HepG2 (cell line): ENCODE measurements at regions not wholly inside any gene's neighbourhood (a gene's known extent, or its start where the extent isn't known, plus 50 kb on each side); places are given as distances from the start of the nearest gene placed in this dataset.

Experiments
- ATAC-seq: fragments of 200-7000 bp; cut with Tn5 transposase; 3 replicates; pipeline ENCODE4 v1.9.1; 2020; ENCODE audit warnings: mild to moderate bottlenecking, moderate library complexity
- BruUV-seq: library from RNA; stranded (reverse); fragments of 400-500 nt; replicated peaks from 2 replicates; lab custom pipeline; 2021; lab: Mats Ljungman, UMichigan
- CTCF ChIA-PET: fragments of 300-600 bp; formaldehyde crosslinking; extraction: SDS; loops from one replicate; lab custom pipeline; 2021; ENCODE audit warnings: low total read pairs, inconsistent platforms, low intra/inter-chr PET ratio; lab: Yijun Ruan, JAX
- POLR2A ChIA-PET: fragments of 350-600 bp; sonication (Branson Sonifier 250); formaldehyde crosslinking; loops from one replicate; lab custom pipeline; 2020; ENCODE audit warnings: antibody characterized with exemption, inconsistent platforms; lab: Yijun Ruan, JAX
- DNase-seq: peaks from one replicate; pipeline ENCODE4 v3.0.0-alpha.2; 2015; ENCODE audit warnings: low spot score
- FAIRE-seq: peaks from 3 replicates; lab custom pipeline; 2011; peaks lifted over from hg19 to GRCh38; lab: Jason Lieb, UNC
- H2AFZ ChIP-seq: one replicate; pipeline ENCODE4 v1.6.1; 2011; ENCODE audit warnings: low read length, inconsistent platforms
- H3K27ac ChIP-seq: fragments of 300-600 bp; 3 replicates; pipeline ENCODE4 v1.8.0; 2011; ENCODE audit warnings: mixed run types, mild to moderate bottlenecking, mixed read lengths, low read length, inconsistent platforms; ENCODE audit not compliant: insufficient read depth; ENCODE audit errors: extremely low read length
- H3K27me3 ChIP-seq, 2 experiments: fragments of 200-600 bp in 1 of 2; 2 replicates in 1 of 2; 3 replicates in 1 of 2; pipeline versions ENCODE4 v1.6.0 to v1.8.0; 2011; ENCODE audit warnings: low read length in 2 of 2, mild to moderate bottlenecking in 2 of 2, moderate library complexity in 2 of 2, inconsistent platforms in 1 of 2; ENCODE audit not compliant: insufficient read depth in 2 of 2, control insufficient read depth in 1 of 2
- H3K36me3 ChIP-seq, 2 experiments: fragments of 200-600 bp in 1 of 2; replicated peaks in 1 of 2; 2 replicates in 1 of 2; 3 replicates in 1 of 2; pipeline versions ENCODE4 v1.5.1 to v1.8.0; 2011; ENCODE audit warnings: low read length in 2 of 2, inconsistent platforms in 1 of 2; ENCODE audit not compliant: insufficient read depth in 2 of 2, control insufficient read depth in 1 of 2
- H3K4me1 ChIP-seq: 2 replicates; pipeline ENCODE4 v1.5.1; 2012; ENCODE audit warnings: low read length, inconsistent platforms; ENCODE audit not compliant: insufficient read depth
- H3K4me2 ChIP-seq: 2 replicates; pipeline ENCODE4 v1.6.0; 2011; ENCODE audit warnings: low read depth, low read length, inconsistent platforms
- H3K4me3 ChIP-seq, 3 experiments: fragments of 200-600 bp in 1 of 3; sonication (generic), shearing (Covaris generic) in 1 of 3; replicated peaks in 1 of 3; 2 replicates each; pipeline ENCODE4 v1.5.1; 2011 to 2016; ENCODE audit warnings: low read length in 3 of 3, inconsistent platforms in 2 of 3, low read depth in 2 of 3, mild to moderate bottlenecking in 2 of 3, control low read depth in 1 of 3, mixed read lengths in 1 of 3; ENCODE audit not compliant: insufficient read depth in 1 of 3
- H3K79me2 ChIP-seq: one replicate; pipeline ENCODE4 v1.6.1; 2011; ENCODE audit warnings: low read length, inconsistent platforms; ENCODE audit not compliant: insufficient read depth
- H3K9ac ChIP-seq: 2 replicates; pipeline ENCODE4 v1.6.0; 2011; ENCODE audit warnings: mild to moderate bottlenecking, low read depth, low read length, inconsistent platforms; ENCODE audit not compliant: insufficient read depth
- H3K9me3 ChIP-seq: 2 replicates; pipeline ENCODE4 v1.5.1; 2012; ENCODE audit warnings: mild to moderate bottlenecking, low read length
- H4K20me1 ChIP-seq: 2 replicates; pipeline ENCODE4 v1.6.0; 2011; ENCODE audit warnings: inconsistent platforms, mild to moderate bottlenecking, low read length, moderate library complexity; ENCODE audit not compliant: insufficient read depth
- FIP1L1 ChIP-seq: fragments of 200-400 bp; formaldehyde crosslinking; IDR thresholded peaks from 2 replicates; pipeline ENCODE4 v1.6.1; 2018; ENCODE audit warnings: low read depth, mild to moderate bottlenecking, low read length, moderate library complexity, borderline replicate concordance; ENCODE audit not compliant: insufficient read depth
- NR2F1 ChIP-seq, 2 experiments: fragments of 450-650 bp in 1 of 2; formaldehyde crosslinking in 1 of 2; IDR thresholded peaks; 2 replicates each; pipeline versions ENCODE4 v1.5.0 to v1.6.1; 2016 to 2020; ENCODE audit warnings: mild to moderate bottlenecking in 1 of 2, missing compliant biosample characterization in 1 of 2, missing genetic modification reagents in 1 of 2, moderate library complexity in 1 of 2
- ZNF562 ChIP-seq: sonication (generic); formaldehyde crosslinking; IDR thresholded peaks from 2 replicates; pipeline ENCODE4 v1.8.0; 2022; ENCODE audit warnings: missing genetic modification reagents, borderline replicate concordance
- ZNF589 ChIP-seq: sonication (generic); formaldehyde crosslinking; conservative IDR thresholded peaks from 2 replicates; pipeline ENCODE4 v1.8.0; 2022; ENCODE audit warnings: mild to moderate bottlenecking, moderate library complexity, missing genetic modification reagents
- WGBS: methylation state at CpG from one replicate; pipeline ENCODE4 v1.1.6; 2017; ENCODE audit warnings: low lambda C conversion rate; 5-methylcytosine and 5-hydroxymethylcytosine counted together
- in situ Hi-C: cut with HindIII; loops from 2 replicates; pipeline ENCODE4 v1.10.0; 2017; ENCODE audit warnings: low pct_unique_long_range_greater_than_20kb; ENCODE audit not compliant: extremely low pct_ligation_motif_present
- intact Hi-C: fragments of 100-400 bp; cut with micrococcal nuclease; formaldehyde crosslinking; loops from one replicate; pipeline ENCODE4 v1.10.0; 2022; ENCODE audit not compliant: unreplicated experiment
- TF ChIP-seq, protein P1 (sequence below): sonication (generic); formaldehyde crosslinking; IDR thresholded peaks from 2 replicates; pipeline ENCODE4 v1.5.0; 2020; ENCODE audit warnings: missing genetic modification reagents
- TF ChIP-seq, protein P2 (sequence below): sonication (generic); formaldehyde crosslinking; IDR thresholded peaks from 2 replicates; pipeline ENCODE4 v1.5.1; 2020; ENCODE audit warnings: missing genetic modification reagents, mild to moderate bottlenecking, borderline replicate concordance
- TF ChIP-seq, protein P3 (sequence below): sonication (generic); formaldehyde crosslinking; IDR thresholded peaks from 2 replicates; pipeline ENCODE4 v1.4.0; 2020; ENCODE audit warnings: missing genetic modification reagents
- TF ChIP-seq, protein P4 (sequence below): sonication (generic); formaldehyde crosslinking; IDR thresholded peaks from 2 replicates; pipeline ENCODE4 v1.5.0; 2020; ENCODE audit warnings: mild to moderate bottlenecking, missing genetic modification reagents
- TF ChIP-seq, protein P5 (sequence below): sonication (generic); formaldehyde crosslinking; IDR thresholded peaks from 2 replicates; pipeline ENCODE4 v1.8.1; 2023; ENCODE audit warnings: mild to moderate bottlenecking, missing genetic modification reagents
- TF ChIP-seq, protein P6 (sequence below): IDR thresholded peaks from 2 replicates; pipeline ENCODE4 v1.6.1; 2018; ENCODE audit warnings: missing genetic modification reagents

- TF ChIP-seq, protein P1, sequence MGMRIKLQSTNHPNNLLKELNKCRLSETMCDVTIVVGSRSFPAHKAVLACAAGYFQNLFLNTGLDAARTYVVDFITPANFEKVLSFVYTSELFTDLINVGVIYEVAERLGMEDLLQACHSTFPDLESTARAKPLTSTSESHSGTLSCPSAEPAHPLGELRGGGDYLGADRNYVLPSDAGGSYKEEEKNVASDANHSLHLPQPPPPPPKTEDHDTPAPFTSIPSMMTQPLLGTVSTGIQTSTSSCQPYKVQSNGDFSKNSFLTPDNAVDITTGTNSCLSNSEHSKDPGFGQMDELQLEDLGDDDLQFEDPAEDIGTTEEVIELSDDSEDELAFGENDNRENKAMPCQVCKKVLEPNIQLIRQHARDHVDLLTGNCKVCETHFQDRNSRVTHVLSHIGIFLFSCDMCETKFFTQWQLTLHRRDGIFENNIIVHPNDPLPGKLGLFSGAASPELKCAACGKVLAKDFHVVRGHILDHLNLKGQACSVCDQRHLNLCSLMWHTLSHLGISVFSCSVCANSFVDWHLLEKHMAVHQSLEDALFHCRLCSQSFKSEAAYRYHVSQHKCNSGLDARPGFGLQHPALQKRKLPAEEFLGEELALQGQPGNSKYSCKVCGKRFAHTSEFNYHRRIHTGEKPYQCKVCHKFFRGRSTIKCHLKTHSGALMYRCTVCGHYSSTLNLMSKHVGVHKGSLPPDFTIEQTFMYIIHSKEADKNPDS: no peak
- no peak for TF ChIP-seq ZNF589 (CRISPR knock-in tag)
- TF ChIP-seq, all 625 proteins: peak for 0
Measured at GRCh38 chr11:19560156-19560555, 152.5 kb upstream of the NAV2 start (continued).

DNA sequence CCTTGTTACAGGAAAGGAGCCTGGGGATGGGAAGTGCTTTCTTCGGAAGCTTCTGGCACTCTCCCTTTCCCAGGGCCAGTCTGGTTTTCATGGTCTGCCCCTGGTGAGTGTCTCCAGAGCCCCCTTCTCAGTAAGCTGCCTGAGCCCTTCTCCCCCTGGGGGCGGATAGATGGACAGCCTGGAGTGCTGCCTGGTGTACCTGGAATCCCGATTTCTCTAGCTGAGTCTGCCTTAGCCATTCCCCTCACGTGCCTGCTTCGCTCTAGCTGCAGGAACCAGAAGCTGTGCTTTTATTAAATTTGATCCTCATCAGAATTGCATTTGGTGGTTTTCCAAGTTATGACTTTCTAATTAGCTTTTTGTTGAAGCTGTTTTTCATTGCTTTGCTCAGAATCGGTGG, 152.9 kb upstream of the NAV2 start:
- no peaks in the 10 kb centered on the region for H3K9me3 ChIP-seq
- H2AFZ ChIP-seq: no peak overlapping the region
- no peak overlapping the region for H3K4me2 ChIP-seq
- POLR2A ChIA-PET: no interaction called here
- no peaks in the 10 kb centered on the region for H3K79me2 ChIP-seq
- ATAC-seq (no peak), DNase-seq (no peak), FAIRE-seq (no peak)
- no peak overlapping the region for H3K4me3 ChIP-seq
- WGBS: 14% methylated on average over 5 of the region's 6 CpGs
- peaks cover 0 to 18% of the 10 kb centered on the region in 2 experiments; a peak in 2 of 5 replicates for H3K27me3 ChIP-seq
- in situ Hi-C loops: loop anchor here (5.0 kb wide), 5 partner anchors 188 to 573 kb away; no protein-coding TSS in a partner anchor
- no peaks in the 10 kb centered on the region for H3K36me3 ChIP-seq
- H3K4me1 ChIP-seq: no peaks in the 10 kb centered on the region
- H3K27ac ChIP-seq: no peak overlapping the region
- H3K9ac ChIP-seq: no peak overlapping the region
- no TSS peak for BruUV-seq
- CTCF ChIA-PET: no interaction called here
- intact Hi-C loops: loop anchor here (5.0 kb wide), 1 partner anchor 573 kb away; no protein-coding TSS in a partner anchor
- H4K20me1 ChIP-seq: no peaks in the 10 kb centered on the region
- TF ChIP-seq ZNF562 (CRISPR knock-in tag) (no peak), FIP1L1 (no peak), NR2F1 (CRISPR knock-in tag; IDR thresholded peaks at IDR 0.05) (no peak)
- TF ChIP-seq, protein P2, sequence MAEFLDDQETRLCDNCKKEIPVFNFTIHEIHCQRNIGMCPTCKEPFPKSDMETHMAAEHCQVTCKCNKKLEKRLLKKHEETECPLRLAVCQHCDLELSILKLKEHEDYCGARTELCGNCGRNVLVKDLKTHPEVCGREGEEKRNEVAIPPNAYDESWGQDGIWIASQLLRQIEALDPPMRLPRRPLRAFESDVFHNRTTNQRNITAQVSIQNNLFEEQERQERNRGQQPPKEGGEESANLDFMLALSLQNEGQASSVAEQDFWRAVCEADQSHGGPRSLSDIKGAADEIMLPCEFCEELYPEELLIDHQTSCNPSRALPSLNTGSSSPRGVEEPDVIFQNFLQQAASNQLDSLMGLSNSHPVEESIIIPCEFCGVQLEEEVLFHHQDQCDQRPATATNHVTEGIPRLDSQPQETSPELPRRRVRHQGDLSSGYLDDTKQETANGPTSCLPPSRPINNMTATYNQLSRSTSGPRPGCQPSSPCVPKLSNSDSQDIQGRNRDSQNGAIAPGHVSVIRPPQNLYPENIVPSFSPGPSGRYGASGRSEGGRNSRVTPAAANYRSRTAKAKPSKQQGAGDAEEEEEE: no peak
- TF ChIP-seq, protein P3, sequence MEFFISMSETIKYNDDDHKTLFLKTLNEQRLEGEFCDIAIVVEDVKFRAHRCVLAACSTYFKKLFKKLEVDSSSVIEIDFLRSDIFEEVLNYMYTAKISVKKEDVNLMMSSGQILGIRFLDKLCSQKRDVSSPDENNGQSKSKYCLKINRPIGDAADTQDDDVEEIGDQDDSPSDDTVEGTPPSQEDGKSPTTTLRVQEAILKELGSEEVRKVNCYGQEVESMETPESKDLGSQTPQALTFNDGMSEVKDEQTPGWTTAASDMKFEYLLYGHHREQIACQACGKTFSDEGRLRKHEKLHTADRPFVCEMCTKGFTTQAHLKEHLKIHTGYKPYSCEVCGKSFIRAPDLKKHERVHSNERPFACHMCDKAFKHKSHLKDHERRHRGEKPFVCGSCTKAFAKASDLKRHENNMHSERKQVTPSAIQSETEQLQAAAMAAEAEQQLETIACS (CRISPR knock-in tag): no peak
- TF ChIP-seq, protein P4, sequence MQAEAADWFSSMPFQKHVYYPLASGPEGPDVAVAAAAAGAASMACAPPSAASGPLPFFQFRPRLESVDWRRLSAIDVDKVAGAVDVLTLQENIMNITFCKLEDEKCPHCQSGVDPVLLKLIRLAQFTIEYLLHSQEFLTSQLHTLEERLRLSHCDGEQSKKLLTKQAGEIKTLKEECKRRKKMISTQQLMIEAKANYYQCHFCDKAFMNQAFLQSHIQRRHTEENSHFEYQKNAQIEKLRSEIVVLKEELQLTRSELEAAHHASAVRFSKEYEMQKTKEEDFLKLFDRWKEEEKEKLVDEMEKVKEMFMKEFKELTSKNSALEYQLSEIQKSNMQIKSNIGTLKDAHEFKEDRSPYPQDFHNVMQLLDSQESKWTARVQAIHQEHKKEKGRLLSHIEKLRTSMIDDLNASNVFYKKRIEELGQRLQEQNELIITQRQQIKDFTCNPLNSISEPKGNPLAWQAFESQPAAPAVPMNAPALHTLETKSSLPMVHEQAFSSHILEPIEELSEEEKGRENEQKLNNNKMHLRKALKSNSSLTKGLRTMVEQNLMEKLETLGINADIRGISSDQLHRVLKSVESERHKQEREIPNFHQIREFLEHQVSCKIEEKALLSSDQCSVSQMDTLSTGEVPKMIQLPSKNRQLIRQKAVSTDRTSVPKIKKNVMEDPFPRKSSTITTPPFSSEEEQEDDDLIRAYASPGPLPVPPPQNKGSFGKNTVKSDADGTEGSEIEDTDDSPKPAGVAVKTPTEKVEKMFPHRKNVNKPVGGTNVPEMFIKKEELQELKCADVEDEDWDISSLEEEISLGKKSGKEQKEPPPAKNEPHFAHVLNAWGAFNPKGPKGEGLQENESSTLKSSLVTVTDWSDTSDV (CRISPR knock-in tag): no peak
- TF ChIP-seq, protein P5, sequence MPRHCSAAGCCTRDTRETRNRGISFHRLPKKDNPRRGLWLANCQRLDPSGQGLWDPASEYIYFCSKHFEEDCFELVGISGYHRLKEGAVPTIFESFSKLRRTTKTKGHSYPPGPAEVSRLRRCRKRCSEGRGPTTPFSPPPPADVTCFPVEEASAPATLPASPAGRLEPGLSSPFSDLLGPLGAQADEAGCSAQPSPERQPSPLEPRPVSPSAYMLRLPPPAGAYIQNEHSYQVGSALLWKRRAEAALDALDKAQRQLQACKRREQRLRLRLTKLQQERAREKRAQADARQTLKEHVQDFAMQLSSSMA (CRISPR knock-in tag): no peak
- TF ChIP-seq, protein P6, sequence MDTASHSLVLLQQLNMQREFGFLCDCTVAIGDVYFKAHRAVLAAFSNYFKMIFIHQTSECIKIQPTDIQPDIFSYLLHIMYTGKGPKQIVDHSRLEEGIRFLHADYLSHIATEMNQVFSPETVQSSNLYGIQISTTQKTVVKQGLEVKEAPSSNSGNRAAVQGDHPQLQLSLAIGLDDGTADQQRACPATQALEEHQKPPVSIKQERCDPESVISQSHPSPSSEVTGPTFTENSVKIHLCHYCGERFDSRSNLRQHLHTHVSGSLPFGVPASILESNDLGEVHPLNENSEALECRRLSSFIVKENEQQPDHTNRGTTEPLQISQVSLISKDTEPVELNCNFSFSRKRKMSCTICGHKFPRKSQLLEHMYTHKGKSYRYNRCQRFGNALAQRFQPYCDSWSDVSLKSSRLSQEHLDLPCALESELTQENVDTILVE (CRISPR knock-in tag): no peak
- TF ChIP-seq, all 625 proteins: peak for 0
